A549 (cell line): ENCODE measurements at regions not wholly inside any gene's neighbourhood (a gene's known extent, or its start where the extent isn't known, plus 50 kb on each side); places are given as distances from the start of the nearest gene placed in this dataset.

Source experiments
- ATAC-seq, 2 experiments: fragments of 200-7000 bp in 1 of 2; fragments of >200 bp in 1 of 2; cut with Nextera tagmentation in 1 of 2; cut with Tn5 transposase in 1 of 2; 3 replicates each; pipeline versions ENCODE4 v1.8.0 to v1.9.1; 2018 to 2020; ENCODE audit warnings: mild to moderate bottlenecking in 1 of 2, moderate library complexity in 1 of 2
- CTCF ChIA-PET: fragments of 300-600 bp; sonication (Branson Sonifier 250); formaldehyde crosslinking; extraction: SDS; loops from one replicate; lab custom pipeline; 2021; ENCODE audit warnings: antibody characterized with exemption, inconsistent platforms; lab: Yijun Ruan, JAX
- POLR2A ChIA-PET: fragments of 350-600 bp; formaldehyde crosslinking; extraction: SDS; loops from one replicate; lab custom pipeline; 2021; ENCODE audit warnings: antibody characterized with exemption, inconsistent platforms; lab: Yijun Ruan, JAX
- DNase-seq, 2 experiments: peaks; one replicate each; pipeline versions ENCODE4 v3.0.0 to v3.0.0-alpha.2; 2011 to 2016; ENCODE audit warnings: low read depth in 1 of 2, low spot score in 1 of 2
- FAIRE-seq: peaks from 2 replicates; lab custom pipeline; 2011; peaks lifted over from hg19 to GRCh38; lab: Jason Lieb, UNC
- H3K27ac ChIP-seq, 2 experiments: fragments of >200 bp; sonication (Bioruptor Twin); formaldehyde crosslinking; 3 replicates each; pipeline ENCODE4 v1.5.1; 2016 to 2017
- H3K4me1 ChIP-seq: fragments of >200 bp; sonication (Bioruptor Twin); formaldehyde crosslinking; 3 replicates; pipeline ENCODE4 v1.6.1; 2016
- H3K4me2 ChIP-seq: fragments of >200 bp; sonication (Bioruptor Twin); formaldehyde crosslinking; 3 replicates; pipeline ENCODE4 v1.6.1; 2016
- H3K4me3 ChIP-seq: fragments of >200 bp; sonication (Bioruptor Twin); formaldehyde crosslinking; 3 replicates; pipeline ENCODE4 v1.5.1; 2016
- H3K9me3 ChIP-seq: fragments of >200 bp; sonication (Bioruptor Twin); formaldehyde crosslinking; 3 replicates; pipeline ENCODE4 v1.6.1; 2016
- CHD4 ChIP-seq: fragments of 200-600 bp; sonication (generic); IDR thresholded peaks from 2 replicates; pipeline ENCODE4 v1.6.1; 2016; ENCODE audit warnings: antibody characterized with exemption, mild to moderate bottlenecking, borderline replicate concordance
- ESRRA ChIP-seq: fragments of 150-350 bp; IDR thresholded peaks from 2 replicates; pipeline ENCODE4 v1.6.1; 2014; ENCODE audit warnings: mild to moderate bottlenecking, low read length, borderline replicate concordance
- FOSB ChIP-seq: fragments of 250-450 bp; sonication (Bioruptor Pico); IDR thresholded peaks from 2 replicates; pipeline ENCODE4 v1.5.0; 2020; ENCODE audit warnings: mild to moderate bottlenecking, moderate library complexity
- FOSL2 ChIP-seq, 2 experiments: fragments of 450-650 bp in 1 of 2; fragments of >200 bp in 1 of 2; sonication (Bioruptor Twin) in 1 of 2; formaldehyde crosslinking; IDR thresholded peaks; 2 replicates each; pipeline versions ENCODE4 v1.5.0 to v1.6.1; 2016 to 2020; ENCODE audit warnings: mild to moderate bottlenecking in 1 of 2, moderate library complexity in 1 of 2
- HDAC2 ChIP-seq: fragments of 200-600 bp; sonication (generic); IDR thresholded peaks from 2 replicates; pipeline ENCODE4 v1.6.1; 2016
- MAFK ChIP-seq: fragments of 450-650 bp; IDR thresholded peaks from 2 replicates; pipeline ENCODE4 v1.6.1; 2014; ENCODE audit not compliant: partially characterized antibody
- MAZ ChIP-seq: fragments of 150-350 bp; IDR thresholded peaks from 2 replicates; pipeline ENCODE4 v1.6.1; 2014; ENCODE audit warnings: antibody characterized with exemption, low read depth, low read length, borderline replicate concordance
- NR3C1 ChIP-seq: fragments of >200 bp; sonication (Bioruptor Twin); formaldehyde crosslinking; IDR thresholded peaks from 3 replicates; pipeline ENCODE4 v1.6.1; 2017
- PHF8 ChIP-seq: fragments of 200-600 bp; sonication (generic); IDR thresholded peaks from 2 replicates; pipeline ENCODE4 v1.6.1; 2016; ENCODE audit warnings: low read depth, mild to moderate bottlenecking, antibody characterized with exemption, moderate library complexity, borderline replicate concordance
- POLR2A ChIP-seq: IDR thresholded peaks from 2 replicates; pipeline ENCODE4 v1.6.1; 2012; ENCODE audit warnings: mild to moderate bottlenecking, low read length
- RAD21 ChIP-seq, 2 experiments: fragments of >200 bp in 1 of 2; sonication (Bioruptor Twin) in 1 of 2; formaldehyde crosslinking in 1 of 2; IDR thresholded peaks in 1 of 2; conservative IDR thresholded peaks in 1 of 2; 2 replicates in 1 of 2; 3 replicates in 1 of 2; pipeline ENCODE4 v1.6.1; 2012 to 2018; ENCODE audit warnings: inconsistent platforms in 1 of 2
- RNF2 ChIP-seq: fragments of 200-600 bp; sonication (generic); IDR thresholded peaks from 2 replicates; pipeline ENCODE4 v1.6.1; 2016; ENCODE audit warnings: low read depth, mild to moderate bottlenecking, antibody characterized with exemption, moderate library complexity, borderline replicate concordance
- WGBS: methylation state at CpG from one replicate; pipeline ENCODE4 v1.1.6; 2017; ENCODE audit errors: missing lambda C conversion rate; 5-methylcytosine and 5-hydroxymethylcytosine counted together
- TF ChIP-seq, protein P1 (sequence below): fragments of >200 bp; sonication (Bioruptor Twin); formaldehyde crosslinking; IDR thresholded peaks from 3 replicates; pipeline ENCODE4 v1.5.1; 2016
- TF ChIP-seq, protein P2 (sequence below): fragments of 200-600 bp; sonication (generic); IDR thresholded peaks from 2 replicates; pipeline ENCODE4 v1.6.1; 2016; ENCODE audit warnings: antibody characterized with exemption, mild to moderate bottlenecking, moderate library complexity
- TF ChIP-seq, protein P3 (sequence below): IDR thresholded peaks from 2 replicates; pipeline ENCODE4 v1.6.1; 2012

DNA sequence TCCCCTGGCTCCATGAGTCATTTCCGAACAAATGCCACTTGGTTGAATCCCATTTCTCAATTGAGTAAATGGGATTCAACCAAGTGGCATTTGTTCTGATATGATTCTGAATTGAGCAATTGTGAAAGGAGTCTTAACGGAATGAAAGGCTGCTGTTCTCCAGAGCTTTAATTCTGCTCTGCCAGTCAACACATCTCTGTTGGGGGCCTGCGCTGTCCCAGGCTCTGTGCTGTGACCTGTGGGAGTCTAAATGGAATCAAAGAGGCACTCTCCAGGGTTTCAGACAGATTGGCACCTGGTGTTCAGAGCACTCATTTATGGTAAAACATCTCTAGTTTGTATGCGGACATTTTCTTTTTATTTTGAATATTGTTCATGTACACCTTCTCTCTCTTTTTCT, 126.2 kb downstream of the WSCD1 start (continued):
- TF ChIP-seq, protein P1, sequence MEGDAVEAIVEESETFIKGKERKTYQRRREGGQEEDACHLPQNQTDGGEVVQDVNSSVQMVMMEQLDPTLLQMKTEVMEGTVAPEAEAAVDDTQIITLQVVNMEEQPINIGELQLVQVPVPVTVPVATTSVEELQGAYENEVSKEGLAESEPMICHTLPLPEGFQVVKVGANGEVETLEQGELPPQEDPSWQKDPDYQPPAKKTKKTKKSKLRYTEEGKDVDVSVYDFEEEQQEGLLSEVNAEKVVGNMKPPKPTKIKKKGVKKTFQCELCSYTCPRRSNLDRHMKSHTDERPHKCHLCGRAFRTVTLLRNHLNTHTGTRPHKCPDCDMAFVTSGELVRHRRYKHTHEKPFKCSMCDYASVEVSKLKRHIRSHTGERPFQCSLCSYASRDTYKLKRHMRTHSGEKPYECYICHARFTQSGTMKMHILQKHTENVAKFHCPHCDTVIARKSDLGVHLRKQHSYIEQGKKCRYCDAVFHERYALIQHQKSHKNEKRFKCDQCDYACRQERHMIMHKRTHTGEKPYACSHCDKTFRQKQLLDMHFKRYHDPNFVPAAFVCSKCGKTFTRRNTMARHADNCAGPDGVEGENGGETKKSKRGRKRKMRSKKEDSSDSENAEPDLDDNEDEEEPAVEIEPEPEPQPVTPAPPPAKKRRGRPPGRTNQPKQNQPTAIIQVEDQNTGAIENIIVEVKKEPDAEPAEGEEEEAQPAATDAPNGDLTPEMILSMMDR, result no peak
- TF ChIP-seq, protein P2, sequence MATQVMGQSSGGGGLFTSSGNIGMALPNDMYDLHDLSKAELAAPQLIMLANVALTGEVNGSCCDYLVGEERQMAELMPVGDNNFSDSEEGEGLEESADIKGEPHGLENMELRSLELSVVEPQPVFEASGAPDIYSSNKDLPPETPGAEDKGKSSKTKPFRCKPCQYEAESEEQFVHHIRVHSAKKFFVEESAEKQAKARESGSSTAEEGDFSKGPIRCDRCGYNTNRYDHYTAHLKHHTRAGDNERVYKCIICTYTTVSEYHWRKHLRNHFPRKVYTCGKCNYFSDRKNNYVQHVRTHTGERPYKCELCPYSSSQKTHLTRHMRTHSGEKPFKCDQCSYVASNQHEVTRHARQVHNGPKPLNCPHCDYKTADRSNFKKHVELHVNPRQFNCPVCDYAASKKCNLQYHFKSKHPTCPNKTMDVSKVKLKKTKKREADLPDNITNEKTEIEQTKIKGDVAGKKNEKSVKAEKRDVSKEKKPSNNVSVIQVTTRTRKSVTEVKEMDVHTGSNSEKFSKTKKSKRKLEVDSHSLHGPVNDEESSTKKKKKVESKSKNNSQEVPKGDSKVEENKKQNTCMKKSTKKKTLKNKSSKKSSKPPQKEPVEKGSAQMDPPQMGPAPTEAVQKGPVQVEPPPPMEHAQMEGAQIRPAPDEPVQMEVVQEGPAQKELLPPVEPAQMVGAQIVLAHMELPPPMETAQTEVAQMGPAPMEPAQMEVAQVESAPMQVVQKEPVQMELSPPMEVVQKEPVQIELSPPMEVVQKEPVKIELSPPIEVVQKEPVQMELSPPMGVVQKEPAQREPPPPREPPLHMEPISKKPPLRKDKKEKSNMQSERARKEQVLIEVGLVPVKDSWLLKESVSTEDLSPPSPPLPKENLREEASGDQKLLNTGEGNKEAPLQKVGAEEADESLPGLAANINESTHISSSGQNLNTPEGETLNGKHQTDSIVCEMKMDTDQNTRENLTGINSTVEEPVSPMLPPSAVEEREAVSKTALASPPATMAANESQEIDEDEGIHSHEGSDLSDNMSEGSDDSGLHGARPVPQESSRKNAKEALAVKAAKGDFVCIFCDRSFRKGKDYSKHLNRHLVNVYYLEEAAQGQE, result no peak
- TF ChIP-seq RNF2, result no peak

DNA sequence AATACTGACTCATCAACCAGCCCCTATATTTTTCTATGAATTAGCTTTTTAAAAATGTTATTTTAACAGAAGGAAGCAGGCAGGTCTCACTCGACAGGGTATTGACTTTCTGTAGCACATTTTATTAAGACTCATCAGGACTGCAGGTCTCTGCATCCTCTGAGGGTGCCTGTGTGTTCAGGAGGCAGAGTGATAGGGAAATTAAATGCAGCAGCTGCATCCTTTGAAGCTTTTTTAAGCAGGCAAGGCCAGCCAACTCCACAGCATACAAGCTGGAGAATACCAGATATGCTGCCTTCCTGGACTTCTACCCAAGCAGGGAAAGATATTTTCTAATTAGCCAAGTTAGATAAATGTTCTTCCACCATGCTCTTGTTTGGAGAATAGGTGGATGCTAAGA, 124.9 kb downstream of the WSCD1 start:
- Histone ChIP-seq H3K4me2 (no peak overlapping the region), H3K27ac (no peak overlapping the region), H3K9me3 (peaks cover 9% of the 10 kb centered on the region; the same call in 2 of the 3 replicates), H3K4me1 (no peaks in the 10 kb centered on the region), H3K4me3 (no peak overlapping the region)
- DNase-seq (no peak), ATAC-seq (no peak), FAIRE-seq (no peak)
- ChIA-PET POLR2A (no interaction called here), CTCF (no interaction called here)
- no peak for TF ChIP-seq MAZ
- TF ChIP-seq CHD4, result no peak
- TF ChIP-seq FOSL2 (IDR thresholded peaks at IDR 0.05), result no peak
- no peak for TF ChIP-seq FOSL2 (CRISPR knock-in tag; IDR thresholded peaks at IDR 0.05)
- TF ChIP-seq, protein P1, result no peak
- no peak for TF ChIP-seq RAD21 (conservative IDR thresholded peaks at IDR 0.05 in 1 of 2, IDR thresholded peaks at IDR 0.05 in 1 of 2)
- TF ChIP-seq MAFK, result no peak
- TF ChIP-seq ESRRA, result no peak
- TF ChIP-seq NR3C1, result no peak
- TF ChIP-seq, protein P3, sequence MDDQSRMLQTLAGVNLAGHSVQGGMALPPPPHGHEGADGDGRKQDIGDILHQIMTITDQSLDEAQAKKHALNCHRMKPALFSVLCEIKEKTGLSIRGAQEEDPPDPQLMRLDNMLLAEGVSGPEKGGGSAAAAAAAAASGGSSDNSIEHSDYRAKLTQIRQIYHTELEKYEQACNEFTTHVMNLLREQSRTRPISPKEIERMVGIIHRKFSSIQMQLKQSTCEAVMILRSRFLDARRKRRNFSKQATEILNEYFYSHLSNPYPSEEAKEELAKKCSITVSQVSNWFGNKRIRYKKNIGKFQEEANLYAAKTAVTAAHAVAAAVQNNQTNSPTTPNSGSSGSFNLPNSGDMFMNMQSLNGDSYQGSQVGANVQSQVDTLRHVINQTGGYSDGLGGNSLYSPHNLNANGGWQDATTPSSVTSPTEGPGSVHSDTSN, result no peak
- no peak for TF ChIP-seq PHF8
- TF ChIP-seq FOSB (CRISPR knock-in tag), result no peak
- no peak for TF ChIP-seq HDAC2
- TF ChIP-seq POLR2A, result no peak
- WGBS, result 0% methylated on average over 1 of the region's 1 CpG
